Aorta (tissue), 5 donors: ENCODE measurements at regions not wholly inside any gene's neighbourhood (a gene's known extent, or its start where the extent isn't known, plus 50 kb on each side); places are given as distances from the start of the nearest gene placed in this dataset.
"Not testable (repeated sequence)": the region's sequence is repeated elsewhere in the genome, so short reads cannot be mapped to it uniquely, and the experiment has no call there.

ENCODE experiments used
- ATAC-seq: fragments of 200-7000 bp; cut with Tn5 transposase; one replicate; pipeline ENCODE4 v1.9.1; 2022; ENCODE audit warnings: moderate library complexity; ENCODE audit not compliant: low FRiP score
- DNase-seq, 2 donors: peaks; one replicate each; pipeline ENCODE4 v3.0.0-alpha.2; 2020
- H3K27ac ChIP-seq, 2 donors: one replicate each; pipeline ENCODE4 v1.5.1; 2013; ENCODE audit warnings: low read length in 2 of 2, mild to moderate bottlenecking in 2 of 2, moderate library complexity in 2 of 2, control low read depth in 1 of 2, inconsistent platforms in 1 of 2, low read depth in 1 of 2
- H3K27me3 ChIP-seq, 2 donors: one replicate each; pipeline ENCODE4 v1.6.1; 2013; ENCODE audit warnings: control low read depth in 1 of 2, low read length in 1 of 2, mild to moderate bottlenecking in 1 of 2, moderate library complexity in 1 of 2; ENCODE audit not compliant: insufficient read depth in 2 of 2, control insufficient read depth in 1 of 2
- H3K36me3 ChIP-seq, 2 donors: one replicate each; pipeline ENCODE4 v1.6.1; 2013; ENCODE audit warnings: control low read depth in 1 of 2, low read length in 1 of 2, mild to moderate bottlenecking in 1 of 2; ENCODE audit not compliant: insufficient read depth in 2 of 2, control insufficient read depth in 1 of 2
- H3K4me1 ChIP-seq, 2 donors: one replicate each; pipeline ENCODE4 v1.6.1; 2013; ENCODE audit warnings: low read length in 2 of 2, control low read depth in 1 of 2, mild to moderate bottlenecking in 1 of 2, moderate library complexity in 1 of 2; ENCODE audit not compliant: insufficient read depth in 2 of 2, control insufficient read depth in 1 of 2
- H3K4me3 ChIP-seq, 2 donors: one replicate each; pipeline ENCODE4 v1.5.1; 2013; ENCODE audit warnings: low read length in 2 of 2, control low read depth in 1 of 2, mild to moderate bottlenecking in 1 of 2
- H3K9me3 ChIP-seq: one replicate; pipeline ENCODE4 v1.6.1; 2013; ENCODE audit warnings: mild to moderate bottlenecking, low read length; ENCODE audit not compliant: control insufficient read depth
- WGBS, 2 donors: extraction: QIAGEN DNeasy Blood & Tissue Kit; methylation state at CpG; one replicate each; pipeline ENCODE4 v1.1.7; 2013; 5-methylcytosine and 5-hydroxymethylcytosine counted together
- intact Hi-C, 2 donors: fragments of 100-400 bp; cut with DNase I; formaldehyde crosslinking; loops; one replicate each; pipeline versions ENCODE4 v1.14.2 to v1.15.0; 2022
- donor health status: healthy with polysubstance abuse.
- donor health status: Bipolar disorder and iron deficiency.
- donor health status: DM: no; HTN: no; CAD: no.
- donor health status: DM: no; HTN: no; CAD: no.
- donor health status: DM: yes; HTN: yes; CAD: no.

GRCh38 chr19:24002256-24002945 lies 84.6 kb upstream of the ZNF254 start:
- DNase-seq (no peak), ATAC-seq (no peak)
- intact Hi-C loops: no loop called here
- no peaks in the 10 kb centered on the region for H3K27me3 ChIP-seq
- no peak overlapping the region for H3K27ac ChIP-seq
- H3K4me3 ChIP-seq: no peak overlapping the region
- H3K4me1 ChIP-seq: no peaks in the 10 kb centered on the region
- WGBS, 2 donors: 91% methylated on average over 32 of the region's 32 CpGs
- H3K36me3 ChIP-seq: no peaks in the 10 kb centered on the region
- H3K9me3 ChIP-seq: peaks cover 2% of the 10 kb centered on the region

- DNase-seq (no peak), ATAC-seq (peak; percentile 45)
- Histone ChIP-seq H3K27me3 (no peaks in the 10 kb centered on the region), H3K9me3 (no peaks in the 10 kb centered on the region), H3K27ac (no peak overlapping the region), H3K4me1 (no peaks in the 10 kb centered on the region), H3K36me3 (no peaks in the 10 kb centered on the region), H3K4me3 (no peak overlapping the region)
- 94 to 96% methylated on average over 19 of the region's 19 CpGs for WGBS, 2 donors
- intact Hi-C loops: no loop called here
Observed at GRCh38 chr19:24003537-24003936, 83.5 kb upstream of the ZNF254 start.

- Histone ChIP-seq H3K36me3 (no peaks in the 10 kb centered on the region), H3K9me3 (no peaks in the 10 kb centered on the region), H3K27me3 (no peaks in the 10 kb centered on the region), H3K4me3 (no peak overlapping the region), H3K4me1 (no peaks in the 10 kb centered on the region), H3K27ac (no peak overlapping the region)
- ATAC-seq (no peak), DNase-seq (no peak)
- whole genome bisulfite sequencing, 2 donors: 76 to 82% methylated on average over 6 of the region's 6 CpGs
- intact Hi-C loops: no loop called here
Observed at GRCh38 chr19:24004166-24004565, 82.8 kb upstream of the ZNF254 start.

- H3K4me3 ChIP-seq: no peak overlapping the region
- H3K27me3 ChIP-seq: no peaks in the 10 kb centered on the region
- DNase-seq: no peak
- no peaks in the 10 kb centered on the region for H3K9me3 ChIP-seq
- ATAC-seq: no peak
- WGBS, 2 donors: 77 to 79% methylated on average over 8 of the region's 8 CpGs
- intact Hi-C loops: loop anchor here in 1 of 2 donors (5.0 kb wide), 1 partner anchor 268 kb away; a partner anchor contains a TSS
- H3K36me3 ChIP-seq: no peaks in the 10 kb centered on the region
- H3K4me1 ChIP-seq: no peaks in the 10 kb centered on the region
- no peak overlapping the region for H3K27ac ChIP-seq
Observed at GRCh38 chr19:24029941-24030636, 56.9 kb upstream of the ZNF254 start.

- H3K27ac ChIP-seq: peak overlapping the region in 1 of 2 donors; percentile 45
- DNase-seq: no peak
- H3K36me3 ChIP-seq: no peaks in the 10 kb centered on the region
- WGBS, 2 donors: 73 to 78% methylated on average over 15 of the region's 15 CpGs
- ATAC-seq: no peak
- peak overlapping the region in 1 of 2 donors; percentile 88 for H3K4me3 ChIP-seq
- peaks cover 0 to 2% of the 10 kb centered on the region in 2 donors for H3K4me1 ChIP-seq
- intact Hi-C loops: loop anchor here (2.0 to 5.0 kb wide), 2 partner anchors 270 to 274 kb away; partner anchors contain the start of gene ZNF681 (in 1 of the 2)
- H3K27me3 ChIP-seq: no peaks in the 10 kb centered on the region
- H3K9me3 ChIP-seq: no peaks in the 10 kb centered on the region
Observed at GRCh38 chr19:24032651-24033050, 54.3 kb upstream of the ZNF254 start.

GRCh38 chr19:24033301-24033962 lies 53.6 kb upstream of the ZNF254 start:
- Histone ChIP-seq H3K27ac (peak overlapping the region; percentile 64 to 71), H3K36me3 (no peaks in the 10 kb centered on the region), H3K4me3 (peak overlapping the region; percentile 75 to 88), H3K4me1 (peaks cover 0 to 2% of the 10 kb centered on the region in 2 donors), H3K9me3 (no peaks in the 10 kb centered on the region), H3K27me3 (no peaks in the 10 kb centered on the region)
- DNase-seq: peak; percentile 94 to 95
- intact Hi-C loops: loop anchor here (2.0 to 5.0 kb wide), 2 partner anchors 271 to 275 kb away; partner anchors contain the start of gene ZNF681 (in 1 of the 2)
- WGBS, 2 donors: 0% methylated on average over 39 to 41 of the region's 41 CpGs
- ATAC-seq: peak; percentile 98

- Histone ChIP-seq H3K9me3 (no peaks in the 10 kb centered on the region), H3K4me1 (peaks cover 0 to 2% of the 10 kb centered on the region in 2 donors), H3K36me3 (no peaks in the 10 kb centered on the region), H3K4me3 (peak overlapping the region; percentile 75 to 88), H3K27me3 (no peaks in the 10 kb centered on the region), H3K27ac (peak overlapping the region; percentile 64 to 71)
- intact Hi-C loops: loop anchor here (2.0 to 5.0 kb wide), 2 partner anchors 272 to 275 kb away; partner anchors contain the start of gene ZNF681 (in 1 of the 2)
- ATAC-seq: peak; percentile 63
- WGBS, 2 donors: 1% methylated on average over 15 of the region's 15 CpGs
- peak; percentile 64 to 79 for DNase-seq
Observed at GRCh38 chr19:24033963-24034342, 53.0 kb upstream of the ZNF254 start.

GRCh38 chr19:24035261-24035880 lies 51.6 kb upstream of the ZNF254 start:
- intact Hi-C loops, H3K4me1 ChIP-seq, H3K27ac ChIP-seq: not testable (repeated sequence)

More at GRCh38 chr19:24035261-24035880, 51.6 kb upstream of the ZNF254 start:
- H3K36me3 ChIP-seq, H3K4me3 ChIP-seq, ATAC-seq, H3K27me3 ChIP-seq, H3K9me3 ChIP-seq, DNase-seq: not testable (repeated sequence)
- WGBS, 2 donors: 85 to 92% methylated on average over 12 of the region's 12 CpGs
